Karpas-422 (cell line): ENCODE measurements at regions not wholly inside any gene's neighbourhood (a gene's known extent, or its start where the extent isn't known, plus 50 kb on each side); places are given as distances from the start of the nearest gene placed in this dataset.

ENCODE experiments used
- DNase-seq: peaks from one replicate; pipeline ENCODE4 v3.0.0-alpha.2; 2015
- H2AFZ ChIP-seq: fragments of 200-600 bp; sonication (generic); 2 replicates; pipeline ENCODE4 v1.6.1; 2014; ENCODE audit warnings: antibody characterized with exemption, low read length, mixed read lengths
- H3K27ac ChIP-seq: fragments of 200-600 bp; sonication (generic); 2 replicates; pipeline ENCODE4 v1.5.1; 2014; ENCODE audit warnings: mild to moderate bottlenecking, low read length, moderate library complexity
- H3K27me3 ChIP-seq: fragments of 200-600 bp; sonication (generic); 2 replicates; pipeline ENCODE4 v1.6.1; 2014; ENCODE audit warnings: low read length, mixed read lengths
- H3K36me3 ChIP-seq: fragments of 200-600 bp; sonication (generic); 2 replicates; pipeline ENCODE4 v1.6.1; 2014; ENCODE audit warnings: low read length, mixed read lengths; ENCODE audit not compliant: insufficient read depth
- H3K4me1 ChIP-seq: fragments of 200-600 bp; sonication (generic); 2 replicates; pipeline ENCODE4 v1.6.1; 2014; ENCODE audit warnings: mild to moderate bottlenecking, low read length, mixed read lengths
- H3K4me2 ChIP-seq: fragments of 200-600 bp; sonication (generic); 2 replicates; pipeline ENCODE4 v1.6.1; 2014; ENCODE audit warnings: low read length, low read depth, mild to moderate bottlenecking; ENCODE audit not compliant: poor library complexity, severe bottlenecking
- H3K4me3 ChIP-seq: fragments of 200-600 bp; sonication (generic); 2 replicates; pipeline ENCODE4 v1.5.1; 2014; ENCODE audit warnings: mild to moderate bottlenecking, antibody characterized with exemption, low read length, mixed read lengths
- H3K79me2 ChIP-seq: fragments of 200-600 bp; sonication (generic); 2 replicates; pipeline ENCODE4 v1.6.1; 2014; ENCODE audit warnings: mild to moderate bottlenecking, low read length, mixed read lengths
- H3K9ac ChIP-seq: fragments of 200-600 bp; sonication (generic); 2 replicates; pipeline ENCODE4 v1.6.0; 2014; ENCODE audit warnings: low read length
- H3K9me2 ChIP-seq: fragments of 200-600 bp; sonication (generic), shearing (Covaris generic); replicated peaks from 2 replicates; pipeline ENCODE4 v1.6.0; 2014; ENCODE audit warnings: mild to moderate bottlenecking, low read length, moderate library complexity; ENCODE audit not compliant: insufficient read depth
- H3K9me3 ChIP-seq: fragments of 300-700, 200-600 bp; sonication (generic); 2 replicates; pipeline ENCODE4 v1.6.1; 2014; ENCODE audit warnings: low read length, mixed read lengths
- H4K20me1 ChIP-seq: fragments of 200-600 bp; sonication (generic); 2 replicates; pipeline ENCODE4 v1.6.1; 2014; ENCODE audit warnings: mild to moderate bottlenecking, antibody characterized with exemption, low read length, low read depth; ENCODE audit not compliant: insufficient read depth

- Histone ChIP-seq H3K79me2 (no peaks in the 10 kb centered on the region), H3K9me2 (no peaks in the 10 kb centered on the region), H3K9ac (no peak overlapping the region), H4K20me1 (no peaks in the 10 kb centered on the region), H3K4me1 (peaks cover 6% of the 10 kb centered on the region; the same call in 1 of the 2 replicates), H2AFZ (no peak overlapping the region), H3K4me2 (no peak overlapping the region), H3K27ac (no peak overlapping the region), H3K4me3 (no peak overlapping the region), H3K27me3 (no peaks in the 10 kb centered on the region), H3K9me3 (no peaks in the 10 kb centered on the region), H3K36me3 (no peaks in the 10 kb centered on the region)
- no peak for DNase-seq
These were observed 189.1 kb upstream of the ANKFN1 start for GRCh38 chr17:55964191-55964590.

GRCh38 chr17:55965051-55965450 is 188.2 kb upstream of the ANKFN1 start:
- Histone ChIP-seq H3K9ac (no peak overlapping the region), H3K4me2 (no peak overlapping the region), H3K27ac (no peak overlapping the region), H2AFZ (no peak overlapping the region), H3K79me2 (no peaks in the 10 kb centered on the region), H3K9me2 (no peaks in the 10 kb centered on the region), H4K20me1 (no peaks in the 10 kb centered on the region), H3K36me3 (no peaks in the 10 kb centered on the region), H3K4me3 (no peak overlapping the region), H3K9me3 (no peaks in the 10 kb centered on the region), H3K4me1 (peaks cover 4% of the 10 kb centered on the region; the same call in 1 of the 2 replicates), H3K27me3 (no peaks in the 10 kb centered on the region)
- DNase-seq = peak; percentile 44

- Histone ChIP-seq H3K36me3 (no peaks in the 10 kb centered on the region), H3K4me3 (no peak overlapping the region), H3K9ac (no peak overlapping the region), H4K20me1 (no peaks in the 10 kb centered on the region), H3K27me3 (no peaks in the 10 kb centered on the region), H3K9me3 (no peaks in the 10 kb centered on the region), H3K9me2 (no peaks in the 10 kb centered on the region), H2AFZ (no peak overlapping the region), H3K4me1 (no peaks in the 10 kb centered on the region), H3K27ac (no peak overlapping the region), H3K4me2 (no peak overlapping the region), H3K79me2 (no peaks in the 10 kb centered on the region)
- DNase-seq = no peak
These were observed 183.5 kb upstream of the ANKFN1 start for GRCh38 chr17:55969562-55970324.

GRCh38 chr17:55978578-55978977 is 174.7 kb upstream of the ANKFN1 start:
- Histone ChIP-seq H3K79me2 (no peaks in the 10 kb centered on the region), H3K4me2 (no peak overlapping the region), H3K27me3 (no peaks in the 10 kb centered on the region), H3K9me2 (no peaks in the 10 kb centered on the region), H3K9me3 (no peaks in the 10 kb centered on the region), H4K20me1 (no peaks in the 10 kb centered on the region), H3K9ac (no peak overlapping the region), H2AFZ (no peak overlapping the region), H3K4me3 (no peak overlapping the region), H3K36me3 (no peaks in the 10 kb centered on the region), H3K4me1 (no peaks in the 10 kb centered on the region), H3K27ac (no peak overlapping the region)
- DNase-seq = no peak

- H3K4me2 ChIP-seq = no peak overlapping the region
- H3K27me3 ChIP-seq = no peaks in the 10 kb centered on the region
- H4K20me1 ChIP-seq = no peaks in the 10 kb centered on the region
- H3K4me1 ChIP-seq = no peaks in the 10 kb centered on the region
- H3K4me3 ChIP-seq = no peak overlapping the region
- no peak overlapping the region for H3K9ac ChIP-seq
- no peaks in the 10 kb centered on the region for H3K36me3 ChIP-seq
- H2AFZ ChIP-seq = no peak overlapping the region
- no peaks in the 10 kb centered on the region; the same call in 1 of the 2 replicates for H3K9me2 ChIP-seq
- H3K9me3 ChIP-seq = no peaks in the 10 kb centered on the region
- no peak for DNase-seq
- H3K79me2 ChIP-seq = no peaks in the 10 kb centered on the region
- no peak overlapping the region for H3K27ac ChIP-seq
These were observed 170.2 kb upstream of the ANKFN1 start for GRCh38 chr17:55983096-55983495.

GRCh38 chr17:55986817-55987216 is 166.5 kb upstream of the ANKFN1 start:
- Histone ChIP-seq H4K20me1 (no peaks in the 10 kb centered on the region), H3K79me2 (no peaks in the 10 kb centered on the region), H3K9ac (no peak overlapping the region), H3K27ac (no peak overlapping the region), H3K36me3 (no peaks in the 10 kb centered on the region), H2AFZ (no peak overlapping the region), H3K27me3 (no peaks in the 10 kb centered on the region), H3K4me2 (no peak overlapping the region), H3K4me1 (no peaks in the 10 kb centered on the region), H3K9me3 (no peaks in the 10 kb centered on the region), H3K4me3 (no peak overlapping the region), H3K9me2 (no peaks in the 10 kb centered on the region; the same call in 1 of the 2 replicates)
- DNase-seq = no peak

- no peak overlapping the region for H2AFZ ChIP-seq
- H3K9me3 ChIP-seq = no peaks in the 10 kb centered on the region
- no peak overlapping the region for H3K27ac ChIP-seq
- H3K36me3 ChIP-seq = no peaks in the 10 kb centered on the region
- H3K4me2 ChIP-seq = no peak overlapping the region
- DNase-seq = no peak
- H4K20me1 ChIP-seq = no peaks in the 10 kb centered on the region
- no peak overlapping the region for H3K4me3 ChIP-seq
- no peak overlapping the region for H3K9ac ChIP-seq
- no peaks in the 10 kb centered on the region; the same call in 1 of the 2 replicates for H3K9me2 ChIP-seq
- no peaks in the 10 kb centered on the region for H3K79me2 ChIP-seq
- H3K27me3 ChIP-seq = no peaks in the 10 kb centered on the region
- H3K4me1 ChIP-seq = no peaks in the 10 kb centered on the region
These were observed 164.4 kb upstream of the ANKFN1 start for GRCh38 chr17:55988861-55989260.

- Histone ChIP-seq H3K4me1 (no peaks in the 10 kb centered on the region), H3K9me3 (no peaks in the 10 kb centered on the region), H3K79me2 (no peaks in the 10 kb centered on the region), H3K4me3 (no peak overlapping the region), H2AFZ (no peak overlapping the region), H3K27me3 (no peaks in the 10 kb centered on the region), H3K27ac (no peak overlapping the region), H3K9ac (no peak overlapping the region), H4K20me1 (no peaks in the 10 kb centered on the region), H3K4me2 (no peak overlapping the region), H3K9me2 (no peaks in the 10 kb centered on the region; the same call in 1 of the 2 replicates), H3K36me3 (no peaks in the 10 kb centered on the region)
- DNase-seq = no peak
These were observed 162.8 kb upstream of the ANKFN1 start for GRCh38 chr17:55990332-55991006.
